HG03139 (cell line): ENCODE measurements at regions not wholly inside any gene's neighbourhood (a gene's known extent, or its start where the extent isn't known, plus 50 kb on each side); places are given as distances from the start of the nearest gene placed in this dataset.

Experiments
- ATAC-seq: cut with Tn5 transposase; IDR thresholded peaks from one replicate; pipeline ENCODE4 v1.9.1; 2021; ENCODE audit not compliant: unreplicated experiment

DNA sequence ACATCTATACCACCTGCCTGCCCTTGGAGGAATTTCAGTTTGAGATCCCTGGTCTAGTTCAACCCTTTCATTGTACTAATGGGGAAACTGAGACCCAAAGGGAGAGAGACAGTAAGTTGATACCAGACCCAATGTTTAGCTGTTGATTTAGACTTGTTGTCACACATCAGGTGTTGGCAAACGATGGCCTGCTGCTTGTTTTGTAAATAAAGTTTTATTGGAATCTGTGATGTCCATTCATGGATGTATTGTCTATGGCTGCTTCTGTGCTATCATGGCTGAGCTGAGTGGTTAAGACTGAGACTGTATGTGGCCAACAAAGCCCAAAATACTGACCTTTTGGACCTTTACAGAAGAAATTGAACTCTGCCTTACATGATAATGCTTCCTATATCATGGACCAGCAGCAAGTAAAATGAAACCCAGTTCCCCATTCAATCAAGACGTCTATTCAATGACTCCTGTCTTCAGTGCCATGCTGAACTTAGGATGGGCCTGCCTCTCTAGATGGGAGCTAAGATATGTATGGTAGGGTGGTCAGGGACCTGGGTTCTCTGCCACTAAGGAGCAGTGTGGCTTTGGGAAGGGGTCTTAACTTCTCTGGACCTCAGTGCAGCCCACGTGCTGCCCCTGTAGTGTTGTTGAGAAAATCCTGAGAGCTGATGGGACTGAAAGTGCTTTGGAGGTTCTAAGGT, 111.0 kb downstream of the IRX5 start:
- no peak for ATAC-seq

DNA sequence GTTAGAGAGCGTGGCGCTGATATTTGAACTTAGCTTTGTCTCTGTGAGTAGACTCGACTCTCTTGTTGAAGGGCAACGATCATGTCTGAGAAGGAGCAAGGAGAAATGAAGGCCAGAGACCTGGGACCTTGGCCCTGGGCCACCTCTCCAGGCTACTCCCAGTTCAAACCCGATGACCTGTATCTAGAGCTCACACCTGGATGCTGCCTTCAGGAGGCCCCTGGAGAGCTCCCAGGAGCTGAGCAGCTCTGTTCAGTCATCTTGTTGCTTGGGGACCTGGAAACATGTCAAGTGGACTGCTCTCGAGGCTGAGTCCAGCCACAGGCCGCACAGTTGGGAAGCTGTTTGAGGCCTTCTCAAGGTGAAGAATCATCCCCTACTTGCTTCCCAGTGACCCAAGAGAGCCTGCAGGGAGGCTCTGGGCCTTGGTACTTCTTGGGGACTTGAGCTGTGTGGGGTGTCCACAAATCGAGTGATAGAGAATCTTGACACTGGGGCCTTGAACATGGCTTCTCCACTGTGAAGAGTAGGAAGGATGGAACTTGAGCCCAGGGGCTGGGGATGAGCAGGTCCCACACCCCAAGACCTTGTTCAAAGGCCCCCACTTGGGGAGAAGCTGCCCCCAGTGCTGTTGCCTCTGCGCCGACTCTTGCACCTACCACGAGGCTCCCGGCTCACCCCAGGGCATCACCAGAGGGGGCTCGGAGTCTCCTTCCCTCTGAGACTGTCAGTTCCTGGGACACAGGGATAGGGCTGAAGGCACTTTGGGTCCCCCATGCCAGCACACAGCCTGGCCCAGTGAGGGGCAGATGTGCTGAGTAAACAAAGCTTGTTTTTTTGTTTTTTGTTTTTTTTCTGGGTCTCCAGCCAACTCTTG, 112.1 kb downstream of the IRX5 start:
- no peak for ATAC-seq

DNA sequence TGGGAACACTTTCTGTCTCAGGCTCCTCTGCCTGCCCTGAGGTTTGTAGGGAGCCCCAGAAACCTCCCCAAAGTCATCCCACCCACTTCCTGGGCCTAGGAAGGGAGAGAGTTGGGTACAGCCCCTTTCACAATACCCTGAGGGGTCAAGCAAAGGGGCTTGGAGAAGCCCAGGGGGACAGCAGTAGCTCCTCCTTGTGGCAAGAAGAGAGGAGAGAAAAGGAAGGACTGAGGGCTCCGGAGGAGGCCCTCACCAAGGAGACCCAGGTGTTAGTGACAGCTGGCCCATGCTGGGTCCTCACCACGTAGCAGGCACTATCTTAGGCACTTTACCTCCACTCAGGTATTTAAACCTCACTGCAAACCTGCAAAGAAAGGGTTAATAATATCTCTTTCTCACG, 112.8 kb downstream of the IRX5 start:
- no peak for ATAC-seq

DNA sequence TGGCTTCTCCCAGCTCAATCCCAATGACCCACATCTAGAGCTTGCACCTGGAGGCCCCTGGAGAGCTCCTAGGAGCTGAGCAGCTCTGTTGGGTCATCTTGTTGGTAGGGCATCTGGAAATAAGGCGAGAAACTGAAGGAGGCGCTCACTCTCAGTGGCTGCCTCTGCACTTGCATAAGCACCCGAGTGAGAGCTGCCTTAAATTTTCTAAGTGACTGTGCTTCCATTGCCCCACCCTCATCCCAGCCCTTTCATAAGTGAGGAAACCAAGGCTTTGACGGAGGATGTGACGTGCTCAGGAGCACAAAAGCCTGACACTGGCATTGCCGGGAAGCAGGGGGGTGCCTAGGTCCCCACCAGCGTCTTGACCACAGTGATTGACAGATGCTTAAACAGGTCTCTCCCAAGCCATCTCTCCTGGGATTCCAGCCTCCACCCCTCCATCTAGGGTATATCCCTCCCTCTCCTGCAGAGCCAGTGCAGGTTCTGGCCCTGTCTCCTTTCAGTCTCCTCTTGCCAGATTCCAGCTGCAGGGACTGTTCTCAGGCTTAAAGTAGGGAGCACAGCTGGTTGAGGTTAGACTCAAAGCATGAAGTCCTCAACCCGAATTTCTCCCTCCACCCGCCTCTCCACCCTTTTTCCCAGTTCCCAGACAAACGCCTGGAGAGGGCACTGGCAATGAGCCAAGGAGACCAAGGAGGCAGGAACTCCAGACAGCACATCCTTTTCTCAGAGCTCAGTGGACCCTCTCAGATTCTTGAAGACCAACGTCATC, 113.7 kb downstream of the IRX5 start:
- no peak for ATAC-seq

DNA sequence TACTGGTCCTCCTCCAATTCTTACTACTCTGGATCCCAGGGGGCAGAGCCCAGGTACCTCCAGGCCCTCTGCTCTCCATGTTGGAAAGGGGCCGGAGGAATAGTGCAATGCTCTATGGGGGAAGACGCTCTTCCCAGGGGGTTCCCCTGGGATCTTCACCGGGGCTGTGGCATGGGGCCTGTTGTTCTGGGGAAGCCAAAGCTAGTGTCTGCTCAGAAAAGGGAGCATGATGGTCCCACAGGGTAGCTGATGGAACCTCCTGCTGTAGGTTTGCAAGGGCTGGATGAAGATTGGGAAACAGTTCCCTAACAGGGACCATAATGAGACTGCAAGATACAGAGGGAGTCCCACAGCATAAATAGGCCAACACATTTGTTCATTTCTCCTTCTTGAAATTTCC, 114.7 kb downstream of the IRX5 start:
- no peak for ATAC-seq

GRCh38 chr16:55045756-55046460, 115.2 kb downstream of the IRX5 start:
- ATAC-seq, result no peak

GRCh38 chr16:55046513-55046912, 115.8 kb downstream of the IRX5 start:
- no peak for ATAC-seq

DNA sequence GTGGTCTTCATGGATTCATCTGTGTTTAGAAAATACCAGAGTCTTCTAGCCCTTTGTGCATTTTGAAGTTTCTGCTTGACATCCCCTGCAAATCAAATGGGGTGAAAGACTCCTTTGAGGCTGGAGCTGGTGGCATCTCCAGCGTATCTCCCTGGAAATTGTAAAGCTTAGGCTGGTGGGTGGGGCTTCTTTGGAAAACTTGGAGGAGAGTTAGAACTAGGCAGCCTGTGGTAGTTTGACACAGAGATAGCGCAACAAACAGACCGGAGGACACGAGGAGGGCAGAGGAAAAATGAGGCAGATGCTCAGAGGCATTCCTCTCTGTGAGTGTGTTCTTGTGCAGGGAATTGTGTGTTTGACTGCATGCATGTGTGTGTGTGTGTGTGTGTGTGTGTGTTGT, 116.3 kb downstream of the IRX5 start:
- no peak for ATAC-seq

GRCh38 chr16:55047331-55047730, 116.7 kb downstream of the IRX5 start:
- ATAC-seq, result no peak

- ATAC-seq, result no peak
Observed at GRCh38 chr16:55047903-55048497, 117.3 kb downstream of the IRX5 start.

DNA sequence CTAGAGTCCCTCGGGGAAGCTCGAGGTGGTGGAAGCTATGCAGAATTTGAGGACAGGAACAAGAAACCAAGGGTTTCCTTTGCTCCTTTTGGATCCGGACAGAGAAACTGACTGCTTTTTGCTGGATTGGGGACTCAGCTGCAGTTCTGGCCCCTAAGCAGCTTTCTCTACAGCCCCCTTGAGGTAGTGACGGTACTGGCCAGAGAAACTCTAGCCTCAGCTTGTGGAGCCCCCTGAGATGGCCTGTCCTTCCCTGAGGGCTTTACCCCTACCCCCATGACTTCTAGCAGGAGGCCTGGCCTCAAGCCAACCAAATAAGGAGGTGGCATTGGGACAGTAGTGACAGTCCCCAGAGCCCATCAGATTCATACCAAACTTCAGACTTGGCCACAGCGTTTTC, 118.1 kb downstream of the IRX5 start:
- no peak for ATAC-seq

- no peak for ATAC-seq
Observed at GRCh38 chr16:55051571-55052347, 121.1 kb downstream of the IRX5 start.

- no peak for ATAC-seq
Observed at GRCh38 chr16:55052348-55052734, 121.7 kb downstream of the IRX5 start.

GRCh38 chr16:55052741-55053415, 122.2 kb downstream of the IRX5 start:
- ATAC-seq, result no peak

- ATAC-seq, result no peak
Observed at GRCh38 chr16:55055262-55055661, 124.6 kb downstream of the IRX5 start.

GRCh38 chr16:55056585-55057401, 126.1 kb downstream of the IRX5 start:
- ATAC-seq, result no peak

DNA sequence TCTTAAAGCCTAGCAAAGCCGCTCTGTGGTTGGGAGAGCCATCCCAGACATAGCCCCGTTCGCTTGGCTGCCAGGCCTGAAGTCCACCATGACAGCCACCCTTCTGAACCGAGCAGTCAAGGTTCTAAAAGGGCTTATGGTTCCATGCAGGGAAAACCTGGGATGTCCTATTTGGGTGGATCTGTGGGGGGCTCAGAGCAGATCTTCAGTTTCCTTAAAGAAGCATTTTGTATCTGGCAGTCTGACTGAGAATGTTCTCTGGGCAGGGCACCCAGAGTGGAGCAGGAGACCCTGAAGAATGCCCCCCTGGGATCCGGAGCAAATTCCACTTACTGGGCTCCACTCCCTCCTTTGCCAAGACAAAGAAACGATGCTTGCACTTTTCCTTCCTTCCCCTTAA, 127.2 kb downstream of the IRX5 start:
- ATAC-seq, result no peak

- no peak for ATAC-seq
Observed at GRCh38 chr16:55058576-55058975, 127.9 kb downstream of the IRX5 start.

GRCh38 chr16:55059146-55059545, 128.5 kb downstream of the IRX5 start:
- ATAC-seq, result no peak
